ENCODE measurements at regions not wholly inside any gene's neighbourhood (a gene's known extent, or its start where the extent isn't known, plus 50 kb on each side); places are given as distances from the start of the nearest gene placed in this dataset.
"Not testable (repeated sequence)": the region's sequence is repeated elsewhere in the genome, so short reads cannot be mapped to it uniquely, and the experiment has no call there.

DNA sequence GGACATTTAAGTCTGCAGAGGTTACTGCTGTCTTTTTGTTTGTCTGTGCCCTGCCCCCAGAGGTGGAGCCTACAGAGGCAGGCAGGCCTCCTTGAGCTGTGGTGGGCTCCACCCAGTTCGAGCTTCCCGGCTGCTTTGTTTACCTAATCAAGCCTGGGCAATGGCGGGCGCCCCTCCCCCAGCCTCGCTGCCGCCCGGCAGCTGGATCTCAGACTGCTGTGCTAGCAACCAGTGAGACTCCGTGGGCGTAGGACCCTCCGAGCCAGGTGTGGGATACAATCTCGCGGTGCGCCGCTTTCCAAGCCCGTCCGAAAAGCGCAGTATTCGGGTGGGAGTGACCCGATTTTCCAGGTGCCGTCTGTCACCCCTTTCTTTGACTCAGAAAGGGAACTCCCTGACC is 198.4 kb upstream of the FERMT1 start:
- not testable (repeated sequence) for DNase-seq (ENCODE audit: low spot score)

DNA sequence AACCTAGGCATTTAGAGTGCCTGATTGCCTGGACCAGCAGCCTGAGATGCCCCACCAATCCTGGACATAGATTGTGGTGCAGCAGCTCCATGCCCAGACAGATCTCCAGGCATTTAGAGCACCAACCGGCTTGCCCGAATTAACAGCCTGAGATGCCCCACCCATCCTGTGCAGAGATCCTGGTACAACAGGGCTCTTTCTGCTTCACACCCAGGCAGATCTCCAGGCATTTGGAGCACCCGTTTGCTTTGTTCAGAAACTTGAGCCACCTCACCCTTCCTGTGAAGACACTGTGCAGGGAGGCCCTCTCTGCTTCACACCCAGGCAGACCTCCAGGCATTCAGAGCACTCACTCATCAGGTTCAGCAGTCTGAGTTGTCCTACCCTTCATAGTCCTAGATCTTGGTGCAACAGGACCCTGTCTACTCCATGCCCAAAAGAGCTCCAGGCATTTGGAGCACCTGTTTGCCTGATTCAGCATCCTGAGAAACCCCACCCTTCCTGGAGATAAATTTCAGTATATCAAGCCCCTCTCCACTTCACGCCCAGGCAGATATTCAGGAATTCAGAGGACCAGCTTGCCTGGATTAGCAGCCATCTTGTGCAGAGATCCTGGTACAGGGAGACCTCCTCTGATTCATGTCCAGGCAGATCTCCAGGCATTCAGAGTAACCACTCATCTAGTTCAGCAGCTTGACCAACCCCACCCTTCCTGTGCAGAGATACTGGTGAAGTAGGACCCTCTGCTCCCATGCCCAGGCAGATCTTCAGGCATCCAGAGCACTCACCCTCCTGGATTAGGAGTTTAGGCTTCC is 189.2 kb upstream of the FERMT1 start:
- DNase-seq (ENCODE audit: low spot score), result no peak

DNA sequence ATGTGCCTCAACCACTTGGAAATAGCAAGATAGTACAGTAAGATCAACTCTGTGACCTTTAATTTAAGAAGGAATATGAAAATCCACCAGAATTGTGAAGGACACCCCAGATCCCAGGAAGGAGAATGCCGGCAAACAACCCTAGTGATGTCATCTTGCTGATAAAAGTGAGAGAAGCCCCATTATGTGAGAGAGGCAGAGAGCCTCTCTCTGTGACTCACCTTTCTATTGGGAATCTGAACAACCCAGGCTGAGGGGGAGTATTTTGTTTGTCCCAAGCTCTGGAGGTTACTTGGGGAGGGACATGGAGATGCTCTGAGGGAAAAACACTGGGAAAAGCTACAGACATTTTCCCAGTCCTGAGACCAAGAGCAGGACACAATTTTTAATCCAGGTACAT is 188.3 kb upstream of the FERMT1 start:
- DNase-seq (ENCODE audit: low spot score), result no peak

DNA sequence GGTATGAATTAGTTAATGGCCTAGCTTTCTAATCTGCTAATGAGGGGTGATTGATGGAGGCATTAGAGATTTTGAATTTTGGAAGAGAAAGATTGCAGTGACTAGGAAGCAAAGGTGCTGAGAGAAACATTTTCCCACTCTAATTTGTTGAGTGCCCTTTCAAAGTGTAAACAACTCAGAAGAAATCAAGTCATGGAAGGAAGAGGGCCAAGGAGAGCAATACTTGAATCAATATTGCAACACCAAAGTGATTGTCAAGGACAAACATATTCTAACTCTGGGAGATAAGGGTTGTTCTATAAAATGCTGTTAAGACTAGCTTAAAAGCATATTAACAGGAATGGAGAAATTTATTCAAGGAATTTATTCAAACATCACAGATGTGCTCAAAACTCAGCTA is 182.7 kb upstream of the FERMT1 start:
- no peak for DNase-seq (ENCODE audit: low spot score)

DNA sequence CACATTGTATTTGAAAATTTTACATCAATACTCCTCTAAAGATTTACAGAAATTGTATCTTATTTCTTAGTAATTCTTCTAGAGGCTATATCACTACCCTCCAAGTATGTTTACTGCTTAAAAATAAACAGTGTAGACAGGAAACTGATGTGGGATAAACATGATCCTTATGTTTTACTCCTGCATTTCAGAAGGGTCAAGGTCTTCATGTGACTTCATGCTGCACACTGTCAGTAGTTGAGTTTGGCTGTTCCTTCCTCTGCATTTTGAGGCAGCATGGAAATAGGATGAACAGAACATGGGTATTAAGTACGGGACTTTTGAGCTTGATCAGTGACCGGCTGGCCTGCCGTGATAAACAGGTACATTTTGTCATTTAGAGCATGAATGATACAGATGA is 179.2 kb upstream of the FERMT1 start:
- no peak for DNase-seq (ENCODE audit: low spot score)

DNA sequence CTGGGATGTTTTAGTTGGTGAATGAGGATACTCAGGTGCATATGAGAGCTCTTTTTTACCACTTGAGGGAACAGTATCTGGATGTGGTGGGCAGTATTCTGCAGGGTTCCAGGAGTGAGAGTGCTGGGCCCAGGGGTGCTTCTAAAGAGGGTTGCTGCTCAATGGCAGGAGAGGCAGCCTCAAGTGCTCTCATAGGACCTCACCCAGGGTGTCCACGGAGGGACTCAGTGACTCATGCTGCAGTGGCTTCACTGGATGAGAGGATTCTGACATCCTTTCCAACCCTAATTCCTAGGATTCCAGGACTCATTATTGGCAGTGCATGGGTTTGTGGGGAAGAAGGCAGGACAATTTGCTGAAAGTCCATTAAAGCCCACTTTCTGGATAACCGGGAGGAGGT is 176.6 kb upstream of the FERMT1 start:
- no peak for DNase-seq (ENCODE audit: low spot score)

DNA sequence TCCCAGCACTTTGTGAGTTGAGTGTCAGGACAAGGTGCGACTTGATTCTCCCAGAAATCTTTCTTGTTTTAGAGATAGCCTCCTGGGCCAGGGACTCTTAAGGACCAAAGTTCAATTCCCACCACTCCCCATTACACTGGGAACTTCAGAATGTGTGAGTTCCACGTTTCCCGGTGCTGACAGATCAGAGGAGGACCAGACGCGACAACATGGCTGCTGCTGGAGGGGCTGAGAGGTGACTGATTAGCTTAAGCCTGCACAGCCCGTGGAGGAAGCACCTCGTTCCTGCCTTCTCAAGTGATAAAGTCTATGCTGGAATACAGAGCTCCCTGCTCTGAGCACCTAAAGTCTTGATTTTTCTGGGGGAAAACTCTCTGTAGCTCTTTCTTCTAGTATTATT is 175.2 kb upstream of the FERMT1 start:
- no peak for DNase-seq (ENCODE audit: low spot score)

DNA sequence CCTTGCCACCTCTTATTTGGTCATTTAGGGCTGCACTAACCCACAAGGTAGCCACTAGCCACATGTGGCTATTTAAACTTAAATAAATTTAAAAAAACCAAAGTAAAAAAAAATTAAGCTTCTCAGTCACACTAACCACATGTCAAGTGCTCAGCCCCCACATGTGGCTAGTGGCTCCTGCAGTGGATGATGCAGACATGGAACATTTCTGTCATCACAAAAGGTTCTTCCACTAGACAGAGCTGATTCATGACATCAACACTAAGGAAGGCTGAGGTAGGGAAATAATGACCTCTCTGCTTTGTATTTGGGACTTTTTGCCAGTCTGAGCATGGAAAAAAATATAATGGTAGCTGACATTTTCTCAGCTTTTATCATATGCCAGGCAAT is 173.0 kb upstream of the FERMT1 start:
- no peak for DNase-seq (ENCODE audit: low spot score)

DNA sequence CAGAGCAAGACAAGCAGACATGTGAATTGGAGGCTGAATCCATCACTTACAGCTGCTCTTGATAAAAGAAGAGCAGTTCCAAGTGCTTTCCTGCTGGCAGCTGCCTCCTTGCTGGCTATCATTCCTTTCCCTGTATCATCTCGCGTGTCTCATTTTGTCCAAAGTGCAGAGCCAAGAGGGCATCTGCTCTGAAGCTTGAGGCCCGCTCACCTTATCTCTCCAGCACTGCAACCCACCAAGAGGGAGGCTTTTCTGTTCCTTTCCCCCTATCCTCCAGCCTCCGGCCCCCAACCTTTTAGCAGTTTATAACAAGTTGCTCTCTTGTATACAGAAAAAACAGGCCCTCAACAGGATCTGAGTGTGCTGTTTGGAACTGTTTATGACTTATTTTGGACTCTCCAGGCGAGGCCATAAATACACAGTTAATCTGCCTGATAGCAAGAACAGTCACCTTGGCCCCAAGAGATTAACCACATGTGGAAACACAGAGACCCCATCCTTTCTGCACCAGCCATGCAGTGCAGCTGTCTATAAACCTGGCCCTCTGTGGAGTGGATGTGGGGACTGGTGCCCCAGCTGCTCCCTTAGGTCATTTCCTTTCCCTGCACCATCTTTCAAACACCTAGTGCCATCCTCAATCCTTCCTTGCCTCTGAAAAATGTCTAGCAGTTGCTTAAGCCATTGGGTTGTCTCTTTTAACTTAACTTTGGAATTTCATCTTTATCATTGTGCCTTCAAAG is 172.5 kb upstream of the FERMT1 start:
- DNase-seq (ENCODE audit: low spot score), result no peak

DNA sequence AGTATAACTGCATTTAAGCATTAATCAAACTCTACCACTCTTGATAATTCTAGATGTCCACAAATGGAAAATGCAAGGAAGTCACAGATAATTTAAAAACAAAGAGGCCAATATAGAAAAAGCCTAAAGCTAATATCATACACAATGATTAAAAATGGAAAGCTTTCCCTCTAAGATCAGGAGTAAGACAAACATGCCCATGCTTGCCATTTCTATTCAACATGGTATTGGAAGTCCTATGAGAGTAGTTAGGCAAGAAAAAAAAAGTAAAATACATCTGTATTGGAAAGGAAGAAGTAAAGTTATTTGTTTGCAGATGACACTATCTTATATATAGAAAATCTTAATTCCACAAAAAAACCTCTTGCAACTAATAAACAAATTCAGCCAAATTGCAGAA is 164.6 kb upstream of the FERMT1 start:
- DNase-seq (ENCODE audit: low spot score), result no peak

DNA sequence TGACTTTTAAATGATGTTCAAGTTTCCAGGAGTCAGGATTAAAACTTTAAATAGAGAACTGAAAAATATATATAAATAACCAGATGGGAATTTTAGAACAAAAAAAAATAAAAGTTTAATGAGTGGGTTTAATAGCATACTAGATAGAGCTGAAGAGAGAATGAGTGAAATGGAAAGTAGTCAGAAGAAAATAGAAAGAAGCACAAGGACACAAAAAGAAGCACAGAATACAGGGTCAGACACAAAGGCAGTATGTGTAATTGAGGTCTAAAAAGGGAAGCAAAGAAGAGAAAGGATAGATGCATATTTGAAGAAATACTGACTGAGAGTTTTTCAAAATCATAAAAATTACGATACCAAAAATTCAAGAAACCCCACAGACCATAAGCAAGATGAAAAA is 159.8 kb upstream of the FERMT1 start:
- DNase-seq (ENCODE audit: low spot score), result no peak

DNA sequence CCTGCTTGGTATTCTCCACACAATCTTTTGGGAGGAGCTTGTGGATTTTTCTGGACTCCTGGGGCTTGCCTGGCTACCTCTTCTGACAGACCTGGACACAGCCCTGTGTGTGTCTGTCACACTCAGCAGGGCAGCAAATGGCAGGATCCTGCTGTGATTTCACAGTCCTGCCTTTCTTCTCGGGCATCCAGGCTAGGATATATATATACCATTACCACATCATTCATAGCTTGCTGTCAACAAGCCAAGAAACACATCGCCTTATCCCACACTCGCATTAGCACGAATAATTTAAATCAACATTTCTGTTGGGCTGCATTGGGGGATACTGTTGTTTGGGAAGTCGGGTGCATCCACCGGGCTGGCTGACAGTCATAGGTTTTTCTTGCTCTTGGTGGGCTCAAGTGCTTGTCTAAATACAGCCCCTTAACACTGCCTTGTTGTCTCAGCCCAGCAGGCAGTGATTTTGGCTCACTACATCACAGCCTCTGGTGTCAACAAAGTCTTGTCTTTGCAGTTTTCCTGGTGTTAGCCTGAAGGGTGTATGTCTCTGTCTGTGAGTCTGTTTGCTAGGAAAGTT is 154.9 kb upstream of the FERMT1 start:
- DNase-seq (ENCODE audit: low spot score), result no peak

DNA sequence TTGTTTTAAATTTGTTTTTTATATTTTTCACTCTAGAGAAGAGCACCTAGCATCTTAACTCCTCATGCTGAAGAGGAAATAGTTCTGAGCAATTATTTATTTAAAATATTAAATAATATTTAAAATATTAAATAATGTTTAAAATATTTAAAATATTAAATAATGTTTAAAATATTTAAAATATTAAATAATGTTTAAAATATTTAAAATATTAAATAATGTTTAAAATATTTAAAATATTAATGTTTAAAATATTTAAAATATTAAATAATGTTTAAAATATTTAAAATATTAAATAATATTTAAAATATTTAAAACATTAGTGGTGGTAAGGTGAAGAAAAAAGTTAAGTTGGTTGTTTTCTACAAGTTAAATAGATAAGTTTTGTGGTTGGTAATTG is 147.6 kb upstream of the FERMT1 start:
- not testable (repeated sequence) for DNase-seq (ENCODE audit: low spot score)

DNA sequence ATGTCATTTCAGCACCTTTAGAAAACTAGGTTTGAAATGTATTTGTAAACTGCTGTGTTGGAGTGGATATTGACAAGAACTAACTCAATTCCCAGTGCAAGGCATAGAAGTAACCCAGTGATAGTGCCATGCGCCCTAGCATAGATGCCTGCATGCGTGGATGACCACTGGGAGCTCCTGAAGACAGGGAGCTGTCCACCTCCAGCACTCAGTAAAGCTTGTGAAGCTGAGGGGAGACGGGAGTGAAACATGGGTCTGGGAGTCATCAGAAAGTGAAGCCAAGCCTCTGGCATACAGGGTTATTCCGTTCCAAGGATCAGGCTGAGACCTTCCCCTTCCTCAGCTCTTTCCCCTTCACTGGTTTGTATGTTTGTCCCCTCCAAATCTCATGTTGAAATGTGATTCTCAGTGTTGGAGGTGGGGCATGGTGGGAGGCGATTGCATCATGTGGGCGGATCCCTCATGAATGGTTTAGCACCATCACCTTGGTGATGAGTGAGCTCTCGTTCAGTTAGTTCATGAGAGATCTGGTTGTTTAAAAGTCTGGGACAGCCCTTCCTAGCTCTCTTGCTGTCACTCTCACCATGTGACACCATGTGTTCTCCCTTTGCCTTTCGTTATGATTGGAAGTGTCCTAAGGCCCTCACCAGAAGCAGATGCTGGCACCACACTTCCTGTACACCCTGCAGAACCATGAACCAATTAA is 146.5 kb upstream of the FERMT1 start:
- DNase-seq (ENCODE audit: low spot score), result no peak

DNA sequence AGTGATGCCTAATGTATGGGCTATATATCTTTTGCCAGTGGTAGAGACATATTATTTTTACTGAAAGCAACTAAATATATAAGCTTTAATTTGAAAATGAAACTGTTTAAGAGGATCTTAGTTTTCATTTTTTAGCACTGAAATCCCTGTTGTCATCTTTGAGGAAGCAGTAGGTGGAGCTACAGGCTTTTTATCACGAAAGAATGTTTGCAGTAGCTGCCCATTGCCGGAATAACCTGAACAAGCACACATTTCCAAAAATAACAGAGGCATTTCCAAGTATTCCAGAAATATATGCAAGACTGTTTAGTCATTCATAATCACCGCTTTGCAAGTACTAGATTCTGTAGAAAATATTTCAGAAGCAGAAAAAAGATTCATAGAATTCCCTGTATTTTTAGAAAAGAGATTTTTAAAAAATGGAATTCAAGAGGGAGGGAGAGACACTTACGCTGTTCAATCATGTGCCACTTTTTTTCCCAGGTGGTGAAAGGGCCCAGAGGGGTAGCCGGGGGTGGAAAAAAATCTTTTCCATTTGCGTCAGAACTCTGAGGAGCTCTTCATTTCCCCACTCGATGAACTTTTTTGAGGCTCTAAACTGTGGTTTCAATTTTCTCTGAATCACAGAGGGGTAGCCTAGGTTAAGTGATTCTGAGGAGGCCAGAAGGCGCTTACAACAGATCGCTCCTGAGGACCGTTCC is 142.5 kb upstream of the FERMT1 start:
- DNase-seq (ENCODE audit: low spot score), result no peak

DNA sequence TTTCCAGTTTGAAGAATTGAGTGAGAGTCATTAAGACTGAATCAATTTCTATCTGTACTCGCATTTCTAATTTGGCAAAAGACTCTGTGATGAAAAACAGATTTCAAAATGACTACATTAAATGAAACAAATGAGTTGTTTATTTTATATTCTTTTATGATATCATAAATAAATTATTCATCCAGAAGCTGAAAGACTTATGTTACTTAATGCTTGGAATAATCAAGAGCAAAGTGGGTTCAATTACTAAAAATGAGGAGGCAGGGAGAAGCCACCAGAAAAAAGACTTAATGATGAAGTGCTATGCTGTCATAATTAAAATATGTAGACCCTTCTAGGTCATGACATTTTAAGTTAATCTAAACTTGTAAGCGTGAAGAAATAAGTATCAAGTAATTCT is 130.6 kb upstream of the FERMT1 start:
- no peak for DNase-seq (ENCODE audit: low spot score)

DNA sequence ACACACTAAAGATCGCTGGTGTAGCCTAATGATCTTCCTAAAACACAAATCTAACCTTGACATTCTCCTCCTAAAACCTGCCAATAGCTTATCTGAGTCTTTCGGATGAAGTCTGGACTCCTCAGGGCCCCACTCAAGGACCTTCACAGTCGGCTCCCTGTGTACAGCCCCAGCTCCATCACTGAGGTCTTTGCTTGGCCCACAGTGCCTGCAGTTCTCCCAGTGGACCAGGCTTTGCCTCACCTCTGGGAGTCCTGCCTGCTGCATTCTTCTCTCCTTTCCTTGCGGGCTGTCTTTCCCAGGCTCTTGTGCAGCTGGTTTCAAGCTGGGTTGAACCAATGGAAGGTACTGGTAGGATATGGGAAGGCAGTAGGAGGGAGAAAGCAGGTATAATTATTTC is 122.6 kb upstream of the FERMT1 start:
- DNase-seq (ENCODE audit: low spot score), result no peak

DNA sequence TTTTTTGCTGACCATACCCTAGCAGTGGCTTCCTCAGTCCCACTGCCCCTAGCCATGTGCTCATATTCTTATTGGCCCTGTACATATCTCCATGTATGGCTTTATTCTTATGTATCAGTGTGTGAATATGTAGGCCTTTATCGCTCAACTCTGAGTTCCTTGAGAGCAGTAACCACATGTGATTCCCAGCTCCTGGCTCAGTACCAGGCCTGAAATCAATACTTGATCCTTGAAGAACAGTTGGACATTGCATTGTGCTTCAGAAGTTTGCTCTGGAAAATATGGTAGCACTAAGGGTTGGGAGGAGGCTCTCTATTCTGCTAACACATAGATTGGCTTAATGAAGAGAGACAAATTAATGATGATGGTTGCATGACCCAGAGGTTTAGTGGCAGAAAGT is 118.8 kb upstream of the FERMT1 start:
- no peak for DNase-seq (ENCODE audit: low spot score)

DNA sequence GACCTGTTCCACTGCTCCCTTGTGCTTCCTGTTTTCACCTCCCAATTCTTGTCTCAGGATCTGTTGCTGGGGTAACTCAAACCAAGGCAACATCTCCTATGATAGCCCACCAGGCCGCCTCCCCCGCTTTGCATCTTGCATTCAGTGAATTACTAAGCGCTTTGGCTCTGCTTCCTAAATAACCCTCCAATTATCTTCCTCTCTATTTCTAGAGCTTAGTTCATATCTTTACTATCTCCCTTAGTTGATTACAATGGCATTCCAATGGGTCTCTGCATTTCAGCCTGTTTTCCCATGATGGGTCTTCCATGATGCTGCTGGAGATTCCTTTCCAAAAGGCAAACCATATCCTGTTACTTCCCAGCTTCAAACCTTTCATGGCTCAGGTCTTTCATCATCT is 117.2 kb upstream of the FERMT1 start:
- no peak for DNase-seq (ENCODE audit: low spot score)

DNA sequence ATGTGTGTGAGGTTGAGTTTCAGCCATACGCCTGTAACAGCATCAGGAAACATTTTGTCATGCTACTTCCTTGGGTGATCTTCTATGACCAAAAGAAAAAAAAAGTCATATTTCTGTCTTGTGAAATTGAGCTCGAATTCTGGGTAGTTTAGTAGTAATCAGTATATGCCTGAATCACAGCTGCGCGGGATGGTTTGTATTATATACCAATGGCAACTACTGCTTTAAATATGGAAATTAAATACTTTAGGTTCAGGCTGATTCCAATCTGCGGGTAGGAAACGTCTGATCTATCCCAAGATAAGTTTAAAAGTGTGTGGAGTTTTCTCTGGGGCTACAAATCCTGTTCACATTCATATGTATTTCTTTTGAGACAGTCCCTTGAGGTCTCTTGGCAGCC is 115.6 kb upstream of the FERMT1 start:
- no peak for DNase-seq (ENCODE audit: low spot score)

DNA sequence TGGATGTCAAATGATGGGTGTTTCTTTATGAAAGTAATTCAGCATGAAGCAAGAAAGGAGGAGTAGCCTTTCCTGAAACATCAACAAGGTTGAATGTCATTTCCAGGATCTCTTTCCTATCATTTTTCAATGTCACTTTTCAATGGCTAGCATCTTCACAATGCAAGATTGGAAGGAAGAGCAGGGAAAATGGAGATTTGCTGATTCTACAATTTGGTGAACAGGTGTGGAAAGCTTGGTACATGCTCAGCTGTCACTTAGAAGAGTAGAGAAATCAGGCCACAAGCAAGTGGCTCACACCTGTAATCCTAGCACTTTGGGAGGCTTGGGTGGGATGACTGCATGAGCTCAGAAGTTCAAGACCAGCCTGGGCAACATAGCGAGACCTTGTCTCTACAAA is 112.7 kb upstream of the FERMT1 start:
- no peak for DNase-seq (ENCODE audit: low spot score)

DNA sequence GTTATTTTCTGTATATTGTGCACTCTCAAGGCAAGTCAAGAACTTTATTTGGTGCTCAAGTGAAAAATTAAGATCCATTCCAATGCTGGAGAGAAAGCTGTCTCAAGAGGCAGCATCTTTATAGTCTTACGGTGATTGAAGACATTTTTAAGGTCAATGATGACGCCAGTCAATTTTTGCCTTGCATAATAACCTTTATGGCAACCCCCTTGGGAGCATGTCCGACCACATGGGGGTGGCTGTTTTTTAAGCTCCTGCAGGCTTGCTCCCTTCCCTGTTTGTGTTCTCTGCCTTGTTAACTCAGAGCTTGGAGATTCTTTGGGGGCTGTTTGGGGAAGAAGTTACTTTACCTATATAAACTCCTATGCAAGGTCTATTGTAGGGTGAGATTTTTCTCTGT is 109.6 kb upstream of the FERMT1 start:
- no peak for DNase-seq (ENCODE audit: low spot score)

All from SK-N-DZ (cell line).